22Rv1 (cell line): ENCODE measurements at regions not wholly inside any gene's neighbourhood (a gene's known extent, or its start where the extent isn't known, plus 50 kb on each side); places are given as distances from the start of the nearest gene placed in this dataset.

Experiments
- CTCF ChIP-seq: fragments of 450-650 bp; IDR thresholded peaks from 2 replicates; pipeline ENCODE4 v1.5.1; 2017; ENCODE audit warnings: mild to moderate bottlenecking
- ZFX ChIP-seq: fragments of 450-650 bp; IDR thresholded peaks from 2 replicates; pipeline ENCODE4 v1.6.1; 2017; ENCODE audit warnings: antibody characterized with exemption, borderline replicate concordance

GRCh38 chr9:81031422-81032029 lies 657.8 kb downstream of the TLE1 start:
- TF ChIP-seq CTCF: no peak
- no peak for TF ChIP-seq ZFX
